ENCODE measurements at regions not wholly inside any gene's neighbourhood (a gene's known extent, or its start where the extent isn't known, plus 50 kb on each side); places are given as distances from the start of the nearest gene placed in this dataset.

DNA sequence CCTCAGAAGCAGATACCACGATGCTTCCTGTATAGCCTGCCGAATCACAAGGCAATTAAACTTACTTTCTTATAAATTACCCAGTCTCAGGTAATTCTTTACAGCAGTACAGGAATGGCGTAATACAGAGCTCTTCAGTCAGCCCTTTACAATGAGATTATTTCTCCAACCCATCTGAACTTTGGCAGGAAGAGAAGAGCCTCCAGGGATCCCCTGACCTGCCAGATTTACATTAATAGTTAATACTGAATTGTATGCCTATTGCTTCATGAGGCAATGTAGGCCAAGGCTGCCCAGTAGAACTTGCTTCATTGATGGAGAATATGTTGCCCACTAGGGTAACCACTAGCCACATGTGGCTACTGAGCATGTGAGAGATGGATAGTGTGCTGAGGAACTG lies 608.7 kb downstream of the SH2D4B start:
- no peaks in the 10 kb centered on the region for H3K4me1 ChIP-seq (ENCODE audit: insufficient read depth, low read length, poor library complexity, severe bottlenecking)
- BruUV-seq (replicated peaks): no TSS peak
- TF ChIP-seq EZH2phosphoT487 (IDR thresholded peaks at IDR 0.05; ENCODE audit: borderline replicate concordance, low read depth, low read length): no peak
- H3K9me3 ChIP-seq (ENCODE audit: low read length): no peaks in the 10 kb centered on the region
- ChIA-PET CTCF (ENCODE audit: unreplicated experiment) (no interaction called here), POLR2A (no interaction called here)
- H3K27ac ChIP-seq (ENCODE audit: low read depth, low read length, poor library complexity, severe bottlenecking): no peak overlapping the region
- no peaks in the 10 kb centered on the region for H3K9me2 ChIP-seq (ENCODE audit: insufficient read depth, low read length)
- no peak overlapping the region for H2AFZ ChIP-seq (ENCODE audit: low read length)
- no peaks in the 10 kb centered on the region for H3K36me3 ChIP-seq (ENCODE audit: insufficient read depth, low read length)
- H3K4me3 ChIP-seq (ENCODE audit: low read depth, low read length, poor library complexity, severe bottlenecking): no peak overlapping the region
- intact Hi-C loops (cut with micrococcal nuclease; ENCODE audit: unreplicated experiment): no loop called here
- no peaks in the 10 kb centered on the region for H4K20me1 ChIP-seq (ENCODE audit: insufficient read depth, low read length)
- no peak overlapping the region for H3K4me2 ChIP-seq (ENCODE audit: low read length)
- no peaks in the 10 kb centered on the region for H3K79me2 ChIP-seq (ENCODE audit: insufficient read depth, low read depth, low read length)
- no peak for DNase-seq (ENCODE audit: low spot score)

DNA sequence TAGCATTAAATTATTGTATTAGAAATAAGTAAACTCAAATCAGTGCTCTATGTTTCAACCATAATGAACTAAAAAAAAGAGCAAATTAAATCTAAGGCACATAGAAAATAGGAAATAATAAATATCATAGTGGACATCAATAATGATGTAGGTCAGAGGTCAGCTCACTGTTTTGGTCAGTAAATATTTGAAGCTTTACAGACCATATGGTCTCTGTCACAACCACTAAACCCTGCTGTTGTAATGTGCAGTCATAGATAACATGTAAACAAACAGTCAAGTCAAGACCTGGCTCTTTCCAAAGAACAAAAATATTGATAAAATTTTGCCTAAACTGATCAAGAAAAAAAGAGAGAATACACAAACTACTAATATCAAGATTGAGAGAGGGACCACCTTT lies 615.0 kb downstream of the SH2D4B start:
- Histone ChIP-seq H4K20me1 (ENCODE audit: insufficient read depth, low read length) (no peaks in the 10 kb centered on the region), H3K4me2 (ENCODE audit: low read length) (no peak overlapping the region), H3K4me1 (ENCODE audit: insufficient read depth, low read length, poor library complexity, severe bottlenecking) (no peaks in the 10 kb centered on the region), H3K27ac (ENCODE audit: low read depth, low read length, poor library complexity, severe bottlenecking) (no peak overlapping the region), H3K4me3 (ENCODE audit: low read depth, low read length, poor library complexity, severe bottlenecking) (no peak overlapping the region), H2AFZ (ENCODE audit: low read length) (no peak overlapping the region), H3K9me3 (ENCODE audit: low read length) (no peaks in the 10 kb centered on the region), H3K79me2 (ENCODE audit: insufficient read depth, low read depth, low read length) (no peaks in the 10 kb centered on the region), H3K9me2 (ENCODE audit: insufficient read depth, low read length) (no peaks in the 10 kb centered on the region), H3K36me3 (ENCODE audit: insufficient read depth, low read length) (no peaks in the 10 kb centered on the region)
- CTCF ChIA-PET (ENCODE audit: unreplicated experiment): interaction anchor here (0.5 kb wide), 1 partner anchor 679 kb away, joined by 5 read pairs; no protein-coding TSS in a partner anchor
- no TSS peak for BruUV-seq (replicated peaks)
- DNase-seq (ENCODE audit: low spot score): no peak
- TF ChIP-seq, protein P1, sequence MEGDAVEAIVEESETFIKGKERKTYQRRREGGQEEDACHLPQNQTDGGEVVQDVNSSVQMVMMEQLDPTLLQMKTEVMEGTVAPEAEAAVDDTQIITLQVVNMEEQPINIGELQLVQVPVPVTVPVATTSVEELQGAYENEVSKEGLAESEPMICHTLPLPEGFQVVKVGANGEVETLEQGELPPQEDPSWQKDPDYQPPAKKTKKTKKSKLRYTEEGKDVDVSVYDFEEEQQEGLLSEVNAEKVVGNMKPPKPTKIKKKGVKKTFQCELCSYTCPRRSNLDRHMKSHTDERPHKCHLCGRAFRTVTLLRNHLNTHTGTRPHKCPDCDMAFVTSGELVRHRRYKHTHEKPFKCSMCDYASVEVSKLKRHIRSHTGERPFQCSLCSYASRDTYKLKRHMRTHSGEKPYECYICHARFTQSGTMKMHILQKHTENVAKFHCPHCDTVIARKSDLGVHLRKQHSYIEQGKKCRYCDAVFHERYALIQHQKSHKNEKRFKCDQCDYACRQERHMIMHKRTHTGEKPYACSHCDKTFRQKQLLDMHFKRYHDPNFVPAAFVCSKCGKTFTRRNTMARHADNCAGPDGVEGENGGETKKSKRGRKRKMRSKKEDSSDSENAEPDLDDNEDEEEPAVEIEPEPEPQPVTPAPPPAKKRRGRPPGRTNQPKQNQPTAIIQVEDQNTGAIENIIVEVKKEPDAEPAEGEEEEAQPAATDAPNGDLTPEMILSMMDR (conservative IDR thresholded peaks at IDR 0.05; ENCODE audit: low read length): no peak
- no peak for TF ChIP-seq EZH2phosphoT487 (IDR thresholded peaks at IDR 0.05; ENCODE audit: borderline replicate concordance, low read depth, low read length)
- POLR2A ChIA-PET: no interaction called here
- intact Hi-C loops (cut with micrococcal nuclease; ENCODE audit: unreplicated experiment): no loop called here

DNA sequence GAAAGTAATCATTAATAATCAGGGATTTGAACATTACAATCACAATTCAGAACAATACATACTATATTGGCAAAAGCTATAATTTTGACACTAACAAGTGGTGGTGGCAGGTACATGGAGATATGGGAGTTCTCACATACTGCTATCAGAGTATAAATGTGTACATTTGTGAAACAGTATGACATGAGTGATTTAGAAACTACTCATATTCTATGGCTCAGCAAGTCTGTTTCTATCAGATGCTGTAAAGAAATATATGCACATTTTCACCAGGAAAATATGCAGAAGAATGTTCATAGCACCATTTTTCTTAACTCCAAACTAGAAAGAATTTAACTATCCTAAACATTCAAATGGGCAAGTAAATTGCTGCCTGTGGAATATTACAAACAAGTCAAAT lies 620.0 kb downstream of the SH2D4B start:
- TF ChIP-seq, protein P1 (conservative IDR thresholded peaks at IDR 0.05; ENCODE audit: low read length): no peak
- no peak for TF ChIP-seq EZH2phosphoT487 (IDR thresholded peaks at IDR 0.05; ENCODE audit: borderline replicate concordance, low read depth, low read length)
- no peaks in the 10 kb centered on the region for H3K9me3 ChIP-seq (ENCODE audit: low read length)
- POLR2A ChIA-PET: no interaction called here
- H3K4me2 ChIP-seq (ENCODE audit: low read length): no peak overlapping the region
- no peaks in the 10 kb centered on the region for H3K79me2 ChIP-seq (ENCODE audit: insufficient read depth, low read depth, low read length)
- H3K4me1 ChIP-seq (ENCODE audit: insufficient read depth, low read length, poor library complexity, severe bottlenecking): no peaks in the 10 kb centered on the region
- H3K27ac ChIP-seq (ENCODE audit: low read depth, low read length, poor library complexity, severe bottlenecking): no peak overlapping the region
- BruUV-seq (replicated peaks): no TSS peak
- no peak overlapping the region for H3K4me3 ChIP-seq (ENCODE audit: low read depth, low read length, poor library complexity, severe bottlenecking)
- CTCF ChIA-PET (ENCODE audit: unreplicated experiment): no interaction called here
- intact Hi-C loops (cut with micrococcal nuclease; ENCODE audit: unreplicated experiment): no loop called here
- DNase-seq (ENCODE audit: low spot score): no peak
- H2AFZ ChIP-seq (ENCODE audit: low read length): no peak overlapping the region
- H4K20me1 ChIP-seq (ENCODE audit: insufficient read depth, low read length): no peaks in the 10 kb centered on the region
- no peaks in the 10 kb centered on the region for H3K36me3 ChIP-seq (ENCODE audit: insufficient read depth, low read length)
- H3K9me2 ChIP-seq (ENCODE audit: insufficient read depth, low read length): no peaks in the 10 kb centered on the region

Measured in OCI-LY7 (cell line).